SH-SY5Y (cell line): ENCODE measurements at regions not wholly inside any gene's neighbourhood (a gene's known extent, or its start where the extent isn't known, plus 50 kb on each side); places are given as distances from the start of the nearest gene placed in this dataset.

Source experiments
- GATA2 ChIP-seq: IDR thresholded peaks from 2 replicates; pipeline ENCODE4 v1.6.1; 2011; ENCODE audit warnings: mild to moderate bottlenecking, low read depth, low read length
- GATA3 ChIP-seq: IDR thresholded peaks from 2 replicates; pipeline ENCODE4 v1.6.1; 2011; ENCODE audit warnings: low read depth, mild to moderate bottlenecking, low read length, moderate library complexity

DNA sequence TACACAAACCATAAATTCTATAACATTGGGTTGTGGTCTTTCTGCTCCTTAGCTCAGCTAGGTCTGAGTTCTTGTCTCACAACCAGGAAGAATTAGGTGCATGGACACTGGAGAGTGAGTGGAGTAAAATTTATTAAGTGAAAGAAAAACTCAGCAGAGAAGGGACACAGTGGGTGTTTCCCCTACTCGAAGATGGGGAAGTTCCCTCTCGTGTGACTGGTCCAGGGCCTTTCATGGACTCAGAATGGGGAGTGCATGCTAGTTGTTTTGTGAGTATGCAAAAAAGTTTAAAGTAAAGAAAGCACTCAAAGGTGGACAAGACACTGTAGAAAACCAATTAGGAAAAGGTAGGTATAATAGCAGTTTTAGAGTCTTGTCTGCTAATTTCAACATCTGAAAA is 215.5 kb upstream of the RORA start:
- TF ChIP-seq GATA2 (no peak), GATA3 (no peak)
